ENCODE measurements at regions not wholly inside any gene's neighbourhood (a gene's known extent, or its start where the extent isn't known, plus 50 kb on each side); places are given as distances from the start of the nearest gene placed in this dataset.

DNA sequence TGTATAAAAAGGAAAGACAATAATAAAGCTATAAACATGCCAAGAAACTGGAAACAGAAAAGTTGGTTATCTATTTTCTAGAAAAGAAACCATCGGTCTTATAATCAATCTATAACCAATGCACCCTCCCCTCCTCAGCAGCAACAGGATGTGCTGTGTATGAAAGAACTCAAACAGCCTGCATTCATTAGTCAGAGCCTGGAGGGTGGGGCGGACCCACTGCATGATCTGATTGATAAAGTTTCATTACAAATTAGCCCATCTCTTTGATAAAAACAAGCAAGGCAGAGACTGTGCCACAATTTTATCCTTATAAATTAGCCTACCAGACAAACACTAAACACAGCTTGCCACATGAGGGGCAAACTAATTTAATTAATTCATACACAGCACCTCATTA is 448.1 kb downstream of the BCAT1 start:
- DNase-seq, result no peak

- no peak for DNase-seq
Observed at GRCh38 chr12:24500421-24500820, 448.5 kb downstream of the BCAT1 start.

DNA sequence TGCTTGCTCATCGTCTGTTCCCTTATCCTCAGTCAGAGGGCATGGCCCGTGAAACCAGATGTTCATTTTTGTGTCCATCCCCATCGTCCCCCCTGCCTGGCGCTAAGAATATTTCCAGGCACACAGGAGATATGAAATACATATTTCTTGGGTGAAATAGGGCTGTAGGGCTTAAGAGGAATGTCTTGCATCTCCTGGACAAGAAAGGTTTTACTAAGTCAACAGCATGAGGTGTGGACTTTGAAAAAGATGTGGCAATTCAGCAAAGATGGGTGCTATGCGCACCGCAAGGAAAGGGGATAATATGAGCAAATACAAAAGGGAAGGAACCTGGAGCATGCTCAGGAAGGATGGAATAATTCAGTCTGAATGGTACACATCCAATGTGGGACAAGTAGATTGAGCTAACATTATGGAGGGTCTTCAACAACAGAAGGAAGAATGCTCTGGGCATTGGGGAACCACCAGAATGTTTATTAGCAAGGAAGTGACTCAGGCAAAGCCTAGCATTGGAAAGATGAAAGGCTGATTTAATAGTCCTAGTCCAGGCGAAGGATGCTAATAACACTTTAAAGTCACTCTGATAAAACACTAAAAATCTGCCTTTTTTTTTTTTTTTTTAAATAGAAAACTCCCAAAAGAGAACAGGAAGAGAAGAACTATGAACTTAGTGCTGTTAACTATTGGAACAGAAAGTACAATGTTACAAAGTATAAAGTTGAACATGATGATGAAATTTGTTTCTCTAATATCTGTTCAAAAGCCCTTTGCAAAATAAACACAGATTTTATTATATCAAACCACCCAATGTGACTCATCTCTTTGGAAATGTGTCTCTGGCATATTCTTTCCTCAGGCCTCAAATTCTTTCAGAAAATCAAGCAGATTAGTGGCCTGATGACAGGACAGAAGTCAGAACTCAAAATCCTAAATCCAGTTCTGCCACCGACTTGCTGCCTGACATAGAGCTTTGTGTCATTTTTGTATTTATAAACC is 449.5 kb downstream of the BCAT1 start:
- peak; percentile 4 for DNase-seq

DNA sequence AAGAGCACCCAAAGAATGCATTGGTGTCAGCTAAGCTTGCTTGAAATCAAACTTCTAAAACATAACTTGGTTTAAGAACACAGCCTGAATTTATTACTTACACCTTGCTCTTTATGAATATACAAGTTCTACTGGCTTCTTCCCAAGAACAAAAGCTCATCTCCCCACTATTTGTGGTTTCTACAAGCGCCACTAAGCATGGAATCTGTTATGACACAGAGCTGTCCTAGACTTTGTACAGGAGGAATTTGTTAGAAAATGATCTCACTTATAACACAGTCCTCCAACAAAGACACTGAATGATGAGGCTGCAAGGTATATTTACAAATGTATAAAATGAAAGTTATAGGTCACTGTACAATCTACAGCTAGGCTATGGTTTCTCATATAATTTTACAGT is 452.1 kb downstream of the BCAT1 start:
- DNase-seq, result no peak

- DNase-seq, result no peak
Observed at GRCh38 chr12:24494401-24494800, 454.5 kb downstream of the BCAT1 start.

DNA sequence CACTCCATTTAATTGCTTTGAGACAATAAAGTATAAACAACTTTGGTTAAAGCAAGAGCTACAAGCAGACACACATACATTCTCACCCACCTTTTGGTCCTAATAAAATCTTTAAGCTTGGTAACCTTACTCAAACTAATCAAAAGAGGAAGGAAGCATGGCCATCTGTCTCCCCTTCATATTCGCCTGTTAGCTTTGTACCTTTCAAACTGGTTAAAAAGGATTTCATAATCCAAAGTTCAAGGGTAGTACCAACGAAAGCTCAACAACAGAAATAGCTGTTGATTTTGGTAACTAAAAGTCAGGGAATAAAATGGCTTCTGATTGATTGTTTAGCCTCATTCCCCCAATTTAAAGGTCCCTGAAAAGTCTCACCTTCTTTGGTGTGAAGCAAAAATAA is 456.9 kb downstream of the BCAT1 start:
- DNase-seq, result no peak

DNA sequence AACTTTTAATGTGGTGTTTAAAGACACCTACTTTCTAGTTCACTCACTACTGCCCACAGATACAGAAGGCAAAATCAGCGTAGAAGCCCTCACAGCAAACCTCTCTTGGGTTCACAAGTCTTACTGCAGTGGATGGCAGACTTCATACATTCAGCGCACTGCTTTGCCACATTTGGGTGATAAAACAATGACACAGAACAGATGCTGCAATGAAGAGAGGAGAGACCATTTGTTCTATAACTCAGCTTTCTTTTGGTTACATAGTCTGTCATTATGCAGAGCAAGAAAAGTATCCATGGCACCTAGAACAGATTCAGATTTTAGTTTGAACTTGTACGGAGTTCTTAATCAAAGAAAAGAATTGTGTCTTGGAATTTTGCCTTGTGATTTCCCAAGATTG is 459.0 kb downstream of the BCAT1 start:
- no peak for DNase-seq

GRCh38 chr12:24488906-24489619 is 459.8 kb downstream of the BCAT1 start:
- DNase-seq, result no peak

- DNase-seq, result no peak
Observed at GRCh38 chr12:24488091-24488596, 460.8 kb downstream of the BCAT1 start.

DNA sequence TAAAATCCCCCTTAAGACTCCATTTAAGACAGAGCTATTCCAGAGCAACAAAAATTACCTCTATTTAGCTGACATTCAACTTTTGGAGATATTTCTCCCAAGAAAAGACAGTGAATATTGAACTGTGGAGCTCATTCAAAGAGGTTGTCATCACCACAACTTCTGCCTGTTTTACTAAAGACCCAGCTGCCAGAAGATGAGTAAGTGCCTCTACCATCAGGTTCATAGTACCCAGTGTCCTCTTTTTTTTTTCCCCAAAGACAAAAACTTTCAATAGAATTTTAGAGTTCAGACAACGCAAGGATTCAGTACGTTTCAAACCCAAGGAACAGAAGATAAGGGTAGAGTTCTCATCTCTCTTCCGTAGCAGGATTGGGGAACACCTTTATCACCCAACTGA is 461.3 kb downstream of the BCAT1 start:
- DNase-seq, result no peak

DNA sequence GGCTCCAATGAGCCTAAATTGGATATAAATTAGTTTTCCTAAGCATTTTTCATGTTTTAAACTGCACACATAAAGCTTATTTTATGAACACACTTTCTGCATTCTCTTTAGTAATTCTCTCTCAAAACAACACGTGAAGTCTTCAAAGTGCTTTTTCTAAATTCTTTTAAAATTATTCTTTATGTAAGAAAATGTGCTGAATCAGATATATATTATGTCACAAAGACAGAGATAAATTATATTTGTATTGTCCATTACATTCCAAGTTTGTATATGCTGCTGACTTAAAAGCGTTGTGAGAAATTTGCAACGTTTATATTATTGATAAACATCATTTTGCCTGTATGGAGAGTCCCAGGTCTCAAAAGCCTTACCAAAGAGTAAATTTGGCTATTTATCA is 465.2 kb downstream of the BCAT1 start:
- DNase-seq, result no peak

DNA sequence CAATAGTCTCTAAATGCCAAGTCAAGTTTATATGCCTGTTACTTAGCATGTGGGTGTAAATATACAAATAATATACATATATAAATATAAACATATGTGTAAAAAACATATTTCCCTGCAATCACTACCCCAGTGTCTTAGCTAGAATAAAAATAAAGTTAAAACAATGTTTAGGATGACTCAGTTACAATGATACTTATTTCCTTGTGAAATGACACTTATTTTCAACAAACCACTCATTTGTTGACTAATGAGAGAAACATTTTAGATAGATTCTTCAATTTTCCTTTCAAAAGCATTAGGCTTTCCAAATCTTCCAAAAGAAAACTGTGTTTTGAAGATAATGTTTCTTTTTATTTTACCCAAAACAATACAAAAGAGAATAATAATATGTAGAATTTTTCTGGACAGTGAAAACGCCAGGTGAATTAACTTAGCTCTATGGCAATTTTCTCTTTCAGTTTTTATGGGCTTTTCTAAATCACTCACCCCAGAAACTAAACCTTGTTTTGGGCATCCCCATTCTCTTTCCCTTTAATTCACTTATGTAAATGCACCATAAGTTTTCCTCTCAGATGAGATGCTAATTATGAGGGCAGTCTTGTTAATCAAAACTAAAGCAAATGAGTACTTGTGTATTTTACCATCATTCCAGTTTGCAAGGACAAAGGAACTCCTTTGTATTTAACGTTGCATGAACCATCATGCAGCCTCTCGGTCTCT is 465.9 kb downstream of the BCAT1 start:
- no peak for DNase-seq

DNA sequence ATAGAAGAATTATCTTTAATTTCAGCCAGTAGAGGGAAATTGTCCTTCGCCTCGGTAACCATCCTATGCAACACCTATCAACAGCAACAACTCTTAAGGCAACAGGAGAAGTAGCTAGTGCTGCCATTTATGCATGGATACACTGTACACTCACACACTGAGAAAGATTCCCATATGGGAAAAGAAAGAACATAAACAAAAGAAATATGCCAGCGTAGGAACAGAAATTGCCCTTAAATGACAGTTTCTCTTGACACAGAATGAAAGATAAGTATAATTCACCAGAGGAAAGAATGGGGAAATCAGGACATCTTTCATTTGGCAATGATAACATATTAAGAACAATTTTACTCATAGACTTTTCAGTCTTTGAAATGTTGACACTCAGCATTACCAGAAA is 466.9 kb downstream of the BCAT1 start:
- DNase-seq, result no peak

- DNase-seq, result no peak
Observed at GRCh38 chr12:24480766-24481449, 468.0 kb downstream of the BCAT1 start.

- DNase-seq, result no peak
Observed at GRCh38 chr12:24479131-24479530, 469.8 kb downstream of the BCAT1 start.

- DNase-seq, result no peak
Observed at GRCh38 chr12:24478254-24478653, 470.6 kb downstream of the BCAT1 start.

- DNase-seq, result no peak
Observed at GRCh38 chr12:24476310-24476709, 472.6 kb downstream of the BCAT1 start.

DNA sequence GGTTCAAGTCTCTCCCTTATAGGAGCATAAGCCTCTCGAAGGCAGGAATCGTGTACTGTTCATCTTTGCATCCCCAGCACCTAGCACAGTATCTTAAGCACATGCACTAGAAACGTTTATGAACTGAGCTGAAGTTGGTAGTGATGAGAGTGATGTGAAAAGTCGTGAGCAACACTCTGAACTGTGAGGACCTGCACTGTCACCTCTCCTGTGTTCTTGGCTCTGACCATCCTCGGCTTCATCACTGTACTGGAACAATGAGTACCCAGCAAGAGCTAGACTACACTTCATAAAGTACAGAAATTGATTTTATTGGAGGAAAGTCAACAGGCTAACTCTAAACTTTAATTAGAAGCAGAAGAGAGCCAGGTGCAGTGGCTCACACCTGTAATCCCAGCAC is 473.6 kb downstream of the BCAT1 start:
- DNase-seq, result no peak

DNA sequence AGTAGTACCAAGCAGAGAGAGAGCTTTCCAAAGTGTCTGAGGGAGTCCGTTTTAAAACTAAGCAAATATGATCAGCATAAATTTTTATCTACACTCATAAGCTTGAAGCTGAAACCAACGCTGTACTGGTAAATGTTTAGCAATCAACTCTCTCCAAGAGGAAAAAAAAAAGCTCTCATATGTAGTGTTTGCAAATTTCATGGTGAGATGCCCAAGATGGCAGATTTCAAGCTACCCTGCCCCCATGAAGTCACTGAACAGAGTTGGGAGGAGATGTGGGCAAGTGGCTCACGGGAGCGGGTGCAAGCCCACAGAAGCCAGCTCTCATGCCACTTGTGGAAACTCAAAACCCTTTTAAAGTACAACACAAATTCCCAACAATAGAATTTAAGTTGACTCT is 475.8 kb downstream of the BCAT1 start:
- no peak for DNase-seq

GRCh38 chr12:24470050-24470449 is 478.9 kb downstream of the BCAT1 start:
- no peak for DNase-seq

- DNase-seq, result no peak
Observed at GRCh38 chr12:24469089-24469488, 479.8 kb downstream of the BCAT1 start.

- no peak for DNase-seq
Observed at GRCh38 chr12:24467226-24467625, 481.7 kb downstream of the BCAT1 start.

DNA sequence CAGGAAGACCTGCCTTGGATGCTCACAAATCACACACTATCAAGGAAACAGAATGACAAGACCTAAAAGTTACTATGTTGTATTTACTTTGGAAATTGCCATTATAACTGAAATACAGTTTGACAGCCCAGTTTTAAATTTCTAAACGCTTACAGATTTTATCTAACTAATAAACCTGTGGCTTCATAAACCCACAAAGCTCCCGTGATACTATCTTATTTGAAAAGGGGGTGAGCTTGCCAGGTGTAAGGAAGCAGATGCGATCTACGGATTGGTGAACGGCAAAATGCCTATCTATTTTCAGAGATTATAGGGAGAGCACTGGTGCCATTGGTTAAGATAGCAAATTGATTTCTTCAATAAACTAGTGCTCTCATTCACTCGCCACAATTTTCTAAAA is 485.5 kb downstream of the BCAT1 start:
- no peak for DNase-seq

Measured in amniotic stem cell (primary cell).